ENCODE measurements at regions not wholly inside any gene's neighbourhood (a gene's known extent, or its start where the extent isn't known, plus 50 kb on each side); places are given as distances from the start of the nearest gene placed in this dataset.
A peak's percentile ranks its signal among the peaks of the same experiment; 100 is the strongest.
"Not testable (repeated sequence)": the region's sequence is repeated elsewhere in the genome, so short reads cannot be mapped to it uniquely, and the experiment has no call there.

- DNase-seq (ENCODE audit: low spot score in 2 of 2); H3K27me3 Mint-ChIP-seq; H3K4me3 Mint-ChIP-seq; H3K27ac Mint-ChIP-seq (ENCODE audit: low read depth); H3K4me1 Mint-ChIP-seq; ATAC-seq (replicated peaks; ENCODE audit: extremely low read depth, poor library complexity, severe bottlenecking); H3K9me3 Mint-ChIP-seq; H3K36me3 Mint-ChIP-seq (ENCODE audit: insufficient read depth): not testable (repeated sequence)
Observed at GRCh38 chr17:20868662-20869007, 174.2 kb downstream of the USP22 start.

- ATAC-seq (replicated peaks; ENCODE audit: extremely low read depth, poor library complexity, severe bottlenecking), result not testable (repeated sequence)
Observed at GRCh38 chr17:20873173-20873572, 169.6 kb downstream of the USP22 start.

GRCh38 chr17:20873688-20874328, 169.0 kb downstream of the USP22 start:
- H3K4me1 Mint-ChIP-seq; H3K9me3 Mint-ChIP-seq; DNase-seq (ENCODE audit: low spot score in 2 of 2); ATAC-seq (replicated peaks; ENCODE audit: extremely low read depth, poor library complexity, severe bottlenecking); H3K36me3 Mint-ChIP-seq (ENCODE audit: insufficient read depth); H3K4me3 Mint-ChIP-seq; H3K27ac Mint-ChIP-seq (ENCODE audit: low read depth): not testable (repeated sequence)
- peaks cover 44% of the 10 kb centered on the region for H3K27me3 Mint-ChIP-seq

More at GRCh38 chr17:20873173-20873572, 169.6 kb downstream of the USP22 start:
- not testable (repeated sequence) for H3K27ac Mint-ChIP-seq (ENCODE audit: low read depth); H3K4me1 Mint-ChIP-seq; H3K9me3 Mint-ChIP-seq; H3K4me3 Mint-ChIP-seq; DNase-seq (ENCODE audit: low spot score in 2 of 2); H3K36me3 Mint-ChIP-seq (ENCODE audit: insufficient read depth)
- H3K27me3 Mint-ChIP-seq, result peaks cover 39% of the 10 kb centered on the region

- not testable (repeated sequence) for ATAC-seq (replicated peaks; ENCODE audit: extremely low read depth, poor library complexity, severe bottlenecking); H3K4me1 Mint-ChIP-seq; DNase-seq (ENCODE audit: low spot score in 2 of 2); H3K9me3 Mint-ChIP-seq; H3K36me3 Mint-ChIP-seq (ENCODE audit: insufficient read depth); H3K27ac Mint-ChIP-seq (ENCODE audit: low read depth); H3K4me3 Mint-ChIP-seq
- H3K27me3 Mint-ChIP-seq, result peaks cover 74% of the 10 kb centered on the region
Observed at GRCh38 chr17:20877384-20877783, 165.4 kb downstream of the USP22 start.

GRCh38 chr17:20890338-20890737, 152.5 kb downstream of the USP22 start:
- Mint-ChIP-seq H3K36me3 (ENCODE audit: insufficient read depth) (no peaks in the 10 kb centered on the region), H3K27ac (ENCODE audit: low read depth) (no peak overlapping the region), H3K9me3 (no peaks in the 10 kb centered on the region), H3K4me1 (no peaks in the 10 kb centered on the region), H3K4me3 (no peak overlapping the region), H3K27me3 (peaks cover 31% of the 10 kb centered on the region)
- ATAC-seq (replicated peaks; ENCODE audit: extremely low read depth, poor library complexity, severe bottlenecking), result no peak
- no peak for DNase-seq (ENCODE audit: low spot score in 2 of 2)

- not testable (repeated sequence) for H3K36me3 Mint-ChIP-seq (ENCODE audit: insufficient read depth); ATAC-seq (replicated peaks; ENCODE audit: extremely low read depth, poor library complexity, severe bottlenecking); H3K9me3 Mint-ChIP-seq; DNase-seq (ENCODE audit: low spot score in 2 of 2); H3K27ac Mint-ChIP-seq (ENCODE audit: low read depth); H3K4me3 Mint-ChIP-seq; H3K4me1 Mint-ChIP-seq
- H3K27me3 Mint-ChIP-seq, result peaks cover 30% of the 10 kb centered on the region
Observed at GRCh38 chr17:20895426-20895825, 147.4 kb downstream of the USP22 start.

GRCh38 chr17:20896153-20896649, 146.6 kb downstream of the USP22 start:
- DNase-seq (ENCODE audit: low spot score in 2 of 2) (no peak), ATAC-seq (replicated peaks; ENCODE audit: extremely low read depth, poor library complexity, severe bottlenecking) (no peak)
- Mint-ChIP-seq H3K27me3 (peaks cover 25% of the 10 kb centered on the region), H3K4me1 (no peaks in the 10 kb centered on the region), H3K9me3 (no peaks in the 10 kb centered on the region), H3K36me3 (ENCODE audit: insufficient read depth) (peaks cover 1% of the 10 kb centered on the region), H3K27ac (ENCODE audit: low read depth) (no peak overlapping the region), H3K4me3 (no peak overlapping the region)

- not testable (repeated sequence) for H3K4me3 Mint-ChIP-seq; DNase-seq (ENCODE audit: low spot score in 2 of 2)
Observed at GRCh38 chr17:20898726-20899125, 144.1 kb downstream of the USP22 start.

GRCh38 chr17:20902496-20902895, 140.3 kb downstream of the USP22 start:
- not testable (repeated sequence) for ATAC-seq (replicated peaks; ENCODE audit: extremely low read depth, poor library complexity, severe bottlenecking); H3K4me3 Mint-ChIP-seq; H3K4me1 Mint-ChIP-seq

More at GRCh38 chr17:20898726-20899125, 144.1 kb downstream of the USP22 start:
- ATAC-seq (replicated peaks; ENCODE audit: extremely low read depth, poor library complexity, severe bottlenecking); H3K4me1 Mint-ChIP-seq; H3K36me3 Mint-ChIP-seq (ENCODE audit: insufficient read depth); H3K9me3 Mint-ChIP-seq; H3K27ac Mint-ChIP-seq (ENCODE audit: low read depth): not testable (repeated sequence)
- H3K27me3 Mint-ChIP-seq, result peaks cover 44% of the 10 kb centered on the region

GRCh38 chr17:20903549-20903948, 139.3 kb downstream of the USP22 start:
- not testable (repeated sequence) for H3K27ac Mint-ChIP-seq (ENCODE audit: low read depth); H3K36me3 Mint-ChIP-seq (ENCODE audit: insufficient read depth); DNase-seq (ENCODE audit: low spot score in 2 of 2); ATAC-seq (replicated peaks; ENCODE audit: extremely low read depth, poor library complexity, severe bottlenecking); H3K4me1 Mint-ChIP-seq; H3K4me3 Mint-ChIP-seq; H3K9me3 Mint-ChIP-seq
- peaks cover 39% of the 10 kb centered on the region for H3K27me3 Mint-ChIP-seq

More at GRCh38 chr17:20902496-20902895, 140.3 kb downstream of the USP22 start:
- DNase-seq (ENCODE audit: low spot score in 2 of 2); H3K9me3 Mint-ChIP-seq; H3K36me3 Mint-ChIP-seq (ENCODE audit: insufficient read depth); H3K27ac Mint-ChIP-seq (ENCODE audit: low read depth): not testable (repeated sequence)
- H3K27me3 Mint-ChIP-seq, result peaks cover 43% of the 10 kb centered on the region

- H3K4me1 Mint-ChIP-seq, result peaks cover under 1% of the 10 kb centered on the region
- no peaks in the 10 kb centered on the region for H3K9me3 Mint-ChIP-seq
- H3K4me3 Mint-ChIP-seq, result peak overlapping the region; percentile 74
- peaks cover 2% of the 10 kb centered on the region for H3K36me3 Mint-ChIP-seq (ENCODE audit: insufficient read depth)
- peaks cover 9% of the 10 kb centered on the region for H3K27me3 Mint-ChIP-seq
- peak; percentile 47 to 54 for DNase-seq (ENCODE audit: low spot score in 2 of 2)
- H3K27ac Mint-ChIP-seq (ENCODE audit: low read depth), result no peak overlapping the region
- ATAC-seq (replicated peaks; ENCODE audit: extremely low read depth, poor library complexity, severe bottlenecking), result peak; percentile 87
Observed at GRCh38 chr17:20908313-20909267, 134.2 kb downstream of the USP22 start.

- H3K9me3 Mint-ChIP-seq, result no peaks in the 10 kb centered on the region
- DNase-seq (ENCODE audit: low spot score in 2 of 2) (no peak), ATAC-seq (replicated peaks; ENCODE audit: extremely low read depth, poor library complexity, severe bottlenecking) (no peak)
- no peaks in the 10 kb centered on the region for H3K4me1 Mint-ChIP-seq
- peaks cover 21% of the 10 kb centered on the region for H3K27me3 Mint-ChIP-seq
- H3K36me3 Mint-ChIP-seq (ENCODE audit: insufficient read depth), result no peaks in the 10 kb centered on the region
- no peak overlapping the region for H3K4me3 Mint-ChIP-seq
- H3K27ac Mint-ChIP-seq (ENCODE audit: low read depth), result no peak overlapping the region
Observed at GRCh38 chr17:20914658-20915057, 128.2 kb downstream of the USP22 start.

All from central memory CD8-positive, alpha-beta T cell (primary cell).